Fibroblast of skin of left biceps (primary cell): ENCODE measurements at regions not wholly inside any gene's neighbourhood (a gene's known extent, or its start where the extent isn't known, plus 50 kb on each side); places are given as distances from the start of the nearest gene placed in this dataset.
A peak's percentile ranks its signal among the peaks of the same experiment; 100 is the strongest.

Source experiments
- DNase-seq, 2 experiments: peaks; one replicate each; pipeline ENCODE4 v3.0.0-alpha.2; 2013; ENCODE audit warnings: low read depth in 2 of 2

DNA sequence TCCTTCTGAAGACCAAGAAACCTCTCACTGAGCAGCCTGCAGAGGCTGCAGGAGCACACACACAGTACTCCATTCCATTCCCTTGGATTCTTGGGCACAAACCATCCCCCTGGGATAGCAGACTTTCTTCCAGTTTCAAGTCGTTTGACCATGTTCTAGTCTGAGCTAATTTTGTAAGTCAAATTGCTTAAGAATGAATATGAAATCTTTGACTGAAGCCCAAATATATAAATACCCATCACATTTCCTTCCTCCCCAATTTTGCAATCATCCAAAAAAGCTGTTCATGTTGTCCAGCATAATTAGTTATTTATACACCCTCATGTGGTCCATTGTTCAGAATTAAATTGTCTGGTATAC, 231.2 kb upstream of the TPRG1 start:
- no peak for DNase-seq

DNA sequence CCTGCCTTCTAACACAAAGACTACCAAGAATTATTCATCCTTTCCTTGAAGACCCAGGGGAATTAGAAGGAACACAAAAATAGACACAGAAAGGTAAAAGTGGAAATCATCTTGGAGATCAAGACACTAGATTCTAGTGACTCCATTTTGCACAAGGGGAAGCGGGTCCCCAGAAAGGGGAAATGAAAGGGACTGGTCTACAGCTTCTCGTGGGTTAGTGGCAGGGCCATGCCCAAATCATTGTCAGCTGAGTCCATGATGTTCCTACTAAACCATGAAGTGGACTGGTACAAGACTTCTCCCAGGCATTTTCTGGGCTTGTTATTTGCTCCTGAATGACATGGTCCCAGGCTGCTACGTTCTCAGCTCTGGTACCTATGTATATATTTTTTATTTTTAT, 230.7 kb upstream of the TPRG1 start:
- no peak for DNase-seq

DNA sequence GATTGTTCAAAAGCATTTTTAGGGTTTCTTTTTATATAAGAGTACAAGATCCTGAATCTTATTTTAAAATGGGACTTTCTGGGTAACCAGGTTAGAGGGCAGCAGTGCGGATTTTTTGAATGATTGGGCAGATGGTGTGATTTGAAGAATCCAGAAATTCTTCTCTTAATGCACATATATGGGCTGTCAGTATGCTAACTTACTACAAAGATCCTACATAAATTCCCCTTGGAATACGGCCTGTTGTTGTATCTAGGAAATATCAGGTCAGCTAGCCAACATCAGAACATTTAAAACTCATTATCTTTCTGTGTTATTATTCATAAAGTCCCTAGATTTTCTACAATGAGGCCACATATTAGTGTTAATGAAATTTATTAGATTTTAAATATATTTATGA, 229.6 kb upstream of the TPRG1 start:
- DNase-seq: no peak

DNA sequence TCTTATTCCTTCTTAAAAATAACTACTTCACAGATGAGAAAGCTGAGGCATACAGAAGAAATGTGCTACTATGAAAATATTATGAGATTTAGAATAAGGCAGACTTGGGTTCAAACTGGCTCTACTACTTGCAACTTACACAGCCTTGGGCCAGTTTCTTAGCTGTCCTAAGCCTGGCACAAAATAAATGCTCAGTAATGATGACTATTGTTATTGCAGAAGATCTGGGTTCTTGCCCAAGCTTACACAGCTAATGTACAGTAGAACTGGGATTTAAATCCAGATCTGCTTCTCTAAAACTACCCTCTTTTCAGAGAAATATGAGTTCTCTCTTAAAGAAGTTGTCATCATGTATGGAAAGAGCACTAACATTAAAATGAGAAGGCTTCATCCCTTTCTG, 228.2 kb upstream of the TPRG1 start:
- DNase-seq: no peak

DNA sequence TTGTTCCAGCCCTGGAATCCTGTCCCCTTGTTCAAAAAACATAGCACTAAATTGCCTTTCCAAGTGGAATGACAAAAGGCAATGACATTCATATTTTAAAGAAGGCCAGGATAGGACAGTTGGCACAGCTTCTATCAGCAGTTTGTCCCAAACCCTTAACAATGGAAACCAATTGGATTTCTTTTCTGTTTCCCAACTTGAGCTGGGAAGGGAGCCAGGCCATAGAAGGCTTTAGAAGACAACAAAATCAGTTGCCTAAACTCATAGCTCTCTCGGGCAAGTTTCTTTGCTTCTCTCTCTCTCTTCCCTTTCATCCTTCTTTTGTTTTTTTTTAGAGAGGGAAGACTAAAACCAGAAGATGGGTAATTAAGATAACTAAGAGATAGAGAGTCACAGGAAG, 227.7 kb upstream of the TPRG1 start:
- no peak for DNase-seq

DNA sequence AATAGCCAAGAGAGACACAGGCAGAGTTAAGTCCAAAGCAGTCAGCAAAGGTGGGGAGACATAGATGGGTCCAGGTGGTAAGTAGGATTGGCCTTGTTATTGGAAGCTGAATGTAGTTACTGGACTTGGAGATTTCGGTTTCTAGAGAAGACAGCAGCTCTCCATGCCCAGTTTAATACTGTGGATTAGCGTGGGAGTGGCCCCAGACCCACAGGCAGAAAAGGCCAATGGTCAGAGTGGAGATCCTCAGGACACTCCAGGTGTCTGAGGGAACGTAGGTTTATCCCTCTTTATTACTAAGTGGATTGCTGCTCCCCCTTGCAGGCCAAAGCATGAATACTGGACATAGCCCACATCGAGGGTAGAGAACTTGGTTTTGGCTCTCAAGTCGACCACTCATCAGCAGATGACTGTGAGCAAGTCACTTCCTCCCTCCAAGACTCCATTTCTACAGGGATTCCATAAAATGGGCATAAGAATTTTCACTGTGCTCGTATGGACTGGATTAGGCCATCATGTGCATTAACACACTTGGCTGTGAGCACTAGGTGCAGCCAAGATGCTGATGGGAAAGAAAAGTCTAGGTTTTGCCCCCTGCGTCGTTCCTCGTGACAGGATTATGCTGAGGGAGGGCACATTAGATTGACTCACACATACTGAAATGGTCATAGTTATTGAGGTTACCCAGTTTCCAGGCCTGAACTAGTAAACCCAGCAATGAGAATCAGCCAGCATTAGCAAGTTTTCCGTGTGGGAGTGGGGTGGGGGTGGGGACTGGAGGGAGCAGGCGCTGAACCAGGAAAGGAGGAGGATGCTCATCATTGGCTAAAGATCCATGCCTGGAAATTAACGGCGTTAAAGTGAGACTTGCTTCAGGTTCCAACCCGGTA, 225.2 kb upstream of the TPRG1 start:
- DNase-seq: no peak

DNA sequence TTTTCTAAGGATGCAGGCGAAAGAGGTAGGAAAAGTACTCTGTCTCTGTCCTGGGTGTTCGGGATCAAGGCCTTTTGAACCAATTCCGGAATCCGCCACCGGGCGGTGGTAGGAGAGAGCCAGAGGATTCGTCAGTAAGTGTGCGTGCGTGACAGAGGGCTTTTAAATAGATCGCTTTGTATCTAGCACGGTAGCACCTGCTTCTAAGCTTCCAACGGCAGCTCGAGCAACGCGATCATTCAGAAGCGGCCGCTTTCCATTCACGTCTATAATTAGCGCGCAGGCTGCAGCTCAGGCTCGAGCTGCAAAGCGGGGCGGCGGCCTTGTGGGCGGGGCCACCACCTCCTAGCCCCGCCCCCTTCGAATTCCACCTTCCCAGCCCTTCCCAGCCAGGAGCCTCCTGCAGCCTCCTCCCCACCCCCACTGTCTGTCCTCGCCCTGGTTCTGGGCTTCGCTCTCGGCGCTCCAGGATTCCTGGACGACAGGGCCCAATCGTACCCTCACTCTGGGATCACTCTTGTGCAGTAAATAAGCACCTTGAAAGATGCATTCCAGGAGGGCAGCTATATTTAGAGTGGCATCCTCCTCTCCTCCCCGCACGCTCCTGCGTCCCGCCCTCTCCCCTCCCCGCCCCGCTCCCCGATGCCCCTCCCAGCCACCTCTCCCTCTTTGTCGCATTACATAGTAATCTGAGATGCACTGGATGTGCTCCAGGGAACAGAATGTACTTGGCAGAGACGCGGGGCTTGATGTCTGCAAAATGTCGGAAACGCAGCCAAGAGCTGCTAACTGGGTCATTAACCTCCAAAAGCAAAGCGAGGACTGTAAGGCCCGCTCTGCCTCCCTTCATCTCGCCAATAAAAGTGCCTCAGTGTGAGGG, 224.1 kb upstream of the TPRG1 start:
- DNase-seq: peak; percentile 78 to 80

DNA sequence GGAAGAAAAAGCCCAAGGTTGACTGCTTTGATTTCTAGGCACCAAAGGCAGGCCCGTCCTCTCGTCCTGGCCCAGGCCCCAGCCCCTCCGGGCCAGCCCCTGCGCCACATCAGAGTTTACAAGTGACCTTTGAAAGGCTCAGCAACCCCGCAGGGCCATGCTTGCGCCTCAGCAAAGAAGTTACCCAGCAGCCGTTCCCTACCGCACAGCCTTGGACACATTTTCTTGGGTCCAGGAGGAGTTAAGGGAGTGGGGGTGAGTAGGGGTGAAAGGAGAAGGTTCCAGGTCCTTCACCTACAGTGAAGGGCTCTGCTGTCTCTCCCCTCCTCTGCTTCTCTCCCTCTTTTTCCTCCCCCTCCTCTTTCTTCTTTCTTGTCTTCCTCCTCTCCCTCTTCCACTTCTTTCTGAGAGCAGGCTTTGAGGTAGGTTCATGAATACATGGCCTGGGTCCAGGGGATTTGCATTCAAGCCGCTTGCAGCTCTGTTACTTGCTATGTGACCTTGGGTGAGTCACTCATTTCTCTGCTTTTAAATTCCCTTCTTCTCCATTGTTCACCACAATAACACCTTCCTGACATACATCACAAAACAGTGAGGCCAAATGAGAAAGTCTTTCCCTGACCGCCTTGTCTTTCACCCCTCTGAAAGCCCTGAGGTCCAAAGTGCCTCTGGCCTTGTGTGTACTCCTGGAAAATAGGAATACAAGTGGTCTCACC, 223.3 kb upstream of the TPRG1 start:
- peak; percentile 64 to 66 for DNase-seq

DNA sequence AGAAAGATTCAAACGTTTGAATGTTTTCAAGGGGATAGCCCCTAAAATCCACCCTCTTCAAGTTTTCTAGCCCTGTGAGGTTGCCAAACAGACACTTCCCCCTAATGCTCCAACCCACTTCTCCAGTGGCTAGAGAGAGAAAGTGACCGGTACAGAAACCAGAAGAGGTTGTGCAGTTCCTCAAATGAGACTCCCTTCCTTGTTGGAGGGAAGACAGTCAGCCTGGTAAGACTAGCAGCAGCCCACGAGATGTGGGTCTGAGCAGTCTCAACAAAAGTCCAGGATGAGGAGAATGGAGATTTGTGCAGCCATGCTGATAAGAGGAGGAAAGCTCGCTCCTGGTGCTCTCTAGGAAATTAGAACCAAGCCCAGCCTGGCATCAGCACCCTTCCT, 222.8 kb upstream of the TPRG1 start:
- DNase-seq: no peak

DNA sequence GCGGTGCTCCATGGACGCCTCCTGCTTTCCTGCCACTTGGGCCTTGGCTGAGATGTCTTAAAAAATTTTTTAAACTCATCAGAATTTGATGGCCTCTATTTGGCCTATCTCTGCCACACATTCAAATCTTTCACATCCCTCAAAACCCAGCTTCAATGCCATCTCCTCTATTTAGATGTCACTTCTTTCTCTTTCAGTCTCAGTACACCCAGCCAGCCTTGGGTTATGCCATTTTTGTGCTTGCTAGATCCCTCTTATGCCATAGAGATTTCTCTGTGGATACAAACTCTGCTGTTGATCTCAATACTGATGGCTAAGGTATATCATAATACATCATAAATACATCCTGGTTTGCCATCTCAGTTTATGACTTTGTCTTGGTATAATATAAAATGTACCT, 222.3 kb upstream of the TPRG1 start:
- no peak for DNase-seq

DNA sequence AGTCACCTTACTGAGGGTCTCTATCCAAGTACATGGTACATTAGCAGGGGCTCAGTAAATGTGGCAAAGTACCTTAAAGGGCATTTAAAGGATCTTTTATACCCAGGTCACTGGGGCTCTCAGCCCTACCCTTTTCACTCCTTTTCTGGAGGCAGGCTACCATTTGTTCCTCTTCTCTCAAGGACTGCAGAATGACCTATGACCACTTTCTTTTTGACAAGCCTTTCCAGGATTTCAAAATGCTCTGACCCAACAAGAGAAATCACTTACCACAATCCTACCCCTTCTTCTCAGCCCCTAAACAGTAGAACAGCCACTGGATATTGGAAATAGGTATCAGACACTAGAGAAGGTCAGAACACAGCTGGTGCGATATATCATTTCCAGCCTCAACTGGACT, 221.8 kb upstream of the TPRG1 start:
- DNase-seq: no peak

DNA sequence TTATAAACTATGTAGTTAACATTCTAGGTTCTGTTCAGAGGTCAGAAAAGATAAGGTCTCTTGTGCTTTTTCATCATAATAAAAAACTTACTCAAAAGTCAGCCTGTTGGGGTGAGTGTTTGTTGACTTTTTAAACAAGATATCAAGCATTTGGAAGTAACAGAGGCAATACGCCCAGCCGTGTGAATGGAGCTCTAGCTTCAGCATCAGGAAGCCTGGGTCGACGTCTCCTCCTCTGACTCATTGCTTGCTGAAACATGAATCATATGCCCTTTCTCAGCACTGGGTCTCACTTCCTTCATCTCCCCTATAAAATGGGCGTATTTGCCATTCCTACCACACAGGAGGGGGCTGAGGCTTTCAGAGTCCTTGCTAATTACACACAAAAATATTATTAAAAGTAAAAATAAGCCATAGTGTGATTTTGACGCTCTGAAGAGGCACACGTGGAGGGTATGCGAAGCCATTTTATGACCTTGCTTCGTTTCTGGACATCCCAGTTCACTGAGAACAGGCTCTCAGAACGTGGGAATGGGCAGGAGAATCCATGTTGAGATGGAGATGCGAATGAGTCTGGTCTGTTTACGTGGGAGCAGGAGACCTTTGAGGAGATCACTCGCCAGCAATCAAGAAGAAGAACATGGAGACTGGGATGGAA, 220.8 kb upstream of the TPRG1 start:
- DNase-seq: peak; percentile 76 to 78

DNA sequence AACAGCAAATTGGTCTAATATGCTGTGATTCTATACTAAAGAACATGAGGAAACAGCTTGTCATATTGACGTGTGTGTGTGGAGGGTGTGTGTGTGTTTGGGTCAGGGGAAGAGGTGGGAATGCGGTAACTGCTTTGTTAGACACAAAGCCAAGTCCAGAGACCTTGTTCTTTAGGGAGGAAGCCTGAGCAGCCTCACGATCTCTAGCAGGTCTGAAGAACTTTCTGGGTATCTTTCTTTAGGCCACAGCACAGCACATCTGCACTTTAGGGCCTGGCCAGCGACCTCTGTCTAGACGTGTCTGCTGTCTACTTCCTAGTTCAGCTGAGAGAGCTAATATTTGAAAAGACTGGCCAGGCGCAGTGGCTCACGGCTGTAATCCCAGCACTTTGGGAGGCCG, 220.0 kb upstream of the TPRG1 start:
- DNase-seq: no peak

DNA sequence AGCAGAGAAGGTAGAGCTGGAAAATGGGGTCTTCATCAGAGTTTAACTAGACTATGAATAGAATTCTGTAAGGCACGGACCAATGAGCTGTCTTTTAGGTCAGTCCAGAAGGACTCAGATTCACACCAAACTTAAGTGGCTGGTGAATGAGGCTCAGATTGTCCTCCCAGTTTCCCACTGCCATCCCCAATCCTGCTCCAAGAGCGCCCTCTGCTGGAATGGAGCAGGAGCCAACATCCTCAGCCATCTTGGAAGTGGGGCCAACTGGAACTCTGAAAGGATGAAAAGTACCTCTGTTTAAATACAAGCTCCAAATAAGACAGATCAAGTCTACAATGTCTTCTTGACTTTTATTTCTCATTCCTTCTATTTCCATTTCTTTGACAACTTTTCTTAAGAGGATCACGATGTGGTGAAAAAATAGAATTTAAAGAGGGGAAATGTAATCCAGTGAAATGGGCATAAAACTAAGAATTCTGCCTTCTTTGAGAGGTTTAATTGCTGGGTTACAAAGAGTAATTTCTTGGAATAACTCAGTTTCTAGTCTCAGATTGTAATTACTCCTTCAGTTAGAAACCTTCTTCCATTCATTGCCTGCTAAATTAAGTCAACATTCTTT, 217.1 kb upstream of the TPRG1 start:
- DNase-seq: peak in 1 of 2 experiments; percentile 66

DNA sequence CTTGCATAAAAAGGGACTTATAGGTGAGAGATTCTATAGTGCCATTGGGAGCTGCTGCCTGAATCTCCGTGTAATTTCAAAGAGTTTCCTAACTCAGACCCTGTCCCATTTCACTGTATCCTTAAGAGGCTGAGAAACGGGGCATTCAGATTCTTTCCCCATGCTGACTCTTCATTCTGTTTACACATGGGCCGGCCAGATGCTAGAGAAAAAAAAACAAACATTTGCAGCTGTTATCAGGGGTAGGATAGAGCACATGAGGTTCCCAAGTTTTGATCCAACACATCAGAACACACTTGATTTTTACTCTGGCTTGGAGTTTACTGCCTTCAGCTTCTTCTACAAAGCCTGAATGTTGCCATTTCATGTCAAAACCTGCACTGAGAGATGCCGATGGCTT, 215.9 kb upstream of the TPRG1 start:
- no peak for DNase-seq

DNA sequence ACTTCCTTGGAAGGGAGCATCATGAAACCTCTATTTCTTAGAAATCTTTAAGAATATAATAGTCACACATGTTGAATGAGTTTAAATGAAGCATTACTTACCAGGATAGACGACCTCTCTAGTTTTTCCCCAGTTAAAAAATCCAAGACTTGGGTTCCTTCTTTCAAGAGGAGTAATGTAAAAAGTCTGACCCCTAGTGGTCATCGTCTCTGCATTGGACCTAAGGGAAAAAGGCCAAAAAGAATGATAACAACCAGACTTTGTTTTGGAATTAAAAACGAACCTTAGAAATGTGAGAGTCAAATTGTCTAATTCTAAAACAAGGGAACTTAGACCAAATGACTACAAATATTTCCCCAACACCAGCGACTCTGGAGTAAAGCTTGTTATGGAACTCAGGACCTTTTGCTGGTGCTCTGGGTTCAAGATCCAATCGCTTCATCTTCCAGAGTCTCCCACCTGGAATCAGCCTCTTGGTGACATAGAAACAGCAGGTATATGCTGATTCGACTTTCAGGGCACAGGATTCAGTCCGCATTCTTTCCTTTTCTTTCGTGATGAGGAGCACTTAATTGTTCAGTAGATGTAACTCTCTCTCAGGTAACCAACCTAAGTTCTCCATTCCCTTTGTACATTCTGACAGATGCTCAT, 214.8 kb upstream of the TPRG1 start:
- DNase-seq: no peak

DNA sequence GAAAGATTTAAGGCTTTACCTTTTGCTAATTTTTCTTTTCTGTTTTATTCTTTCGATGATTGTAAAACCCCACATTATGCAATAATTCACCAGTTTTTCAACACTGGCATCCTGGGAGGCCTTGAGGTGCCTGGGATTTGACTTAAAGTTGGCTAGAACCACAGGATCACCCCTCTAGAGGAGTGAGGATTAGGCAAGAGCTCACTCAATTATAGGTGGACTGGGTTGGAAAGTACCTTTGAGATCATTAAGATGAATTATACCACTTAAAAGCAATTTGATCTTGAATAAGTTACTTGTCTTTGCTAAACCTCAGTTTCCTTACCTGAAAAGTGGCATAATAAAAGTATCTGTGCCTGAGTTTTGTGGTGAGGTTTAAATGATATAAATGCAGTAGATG, 212.8 kb upstream of the TPRG1 start:
- no peak for DNase-seq

DNA sequence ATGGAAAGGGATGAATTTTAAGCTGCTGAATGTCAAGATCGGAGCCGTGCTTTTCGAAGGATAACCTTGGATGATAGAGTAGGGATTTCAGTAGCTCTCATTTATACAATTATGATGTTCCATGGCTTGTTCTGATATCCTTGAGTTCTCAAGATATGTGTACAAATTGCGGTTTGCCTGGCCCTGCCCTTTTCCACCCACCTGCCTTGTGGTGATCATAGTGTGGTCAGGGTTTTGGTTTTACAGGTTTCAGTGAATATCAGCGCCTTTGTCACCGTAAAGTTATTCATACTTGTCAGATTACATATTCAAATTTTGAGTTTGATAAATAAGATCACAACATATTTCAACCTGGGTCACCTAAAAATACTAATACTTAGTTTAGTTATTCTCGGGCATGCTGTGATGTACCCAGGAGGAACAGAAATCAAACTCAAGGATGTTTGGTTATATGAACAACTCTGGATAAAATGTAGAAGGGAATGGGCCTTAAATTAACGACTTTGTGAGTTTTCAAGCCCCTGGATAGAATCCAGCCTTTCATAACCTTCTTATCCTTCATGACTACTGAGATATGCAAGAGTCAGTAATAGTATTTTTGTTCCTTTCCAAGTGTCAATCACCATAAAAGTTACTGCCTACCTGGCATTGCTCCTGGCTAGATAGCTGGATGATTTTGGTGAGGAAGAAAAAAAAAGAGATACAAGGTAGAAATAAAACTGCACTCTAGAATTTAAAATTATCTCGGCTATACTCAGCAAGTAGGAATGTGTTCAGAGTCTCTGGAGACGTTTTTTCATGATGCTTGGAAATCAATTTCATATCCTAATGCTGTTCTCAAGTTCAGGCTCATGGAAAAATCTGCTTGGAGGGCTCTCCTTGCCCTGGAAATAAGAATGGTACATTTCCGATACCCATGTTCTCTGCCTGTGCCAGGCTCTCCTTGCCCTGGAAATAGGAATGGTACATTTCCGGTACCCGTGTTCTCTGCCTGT, 209.2 kb upstream of the TPRG1 start:
- DNase-seq: no peak

DNA sequence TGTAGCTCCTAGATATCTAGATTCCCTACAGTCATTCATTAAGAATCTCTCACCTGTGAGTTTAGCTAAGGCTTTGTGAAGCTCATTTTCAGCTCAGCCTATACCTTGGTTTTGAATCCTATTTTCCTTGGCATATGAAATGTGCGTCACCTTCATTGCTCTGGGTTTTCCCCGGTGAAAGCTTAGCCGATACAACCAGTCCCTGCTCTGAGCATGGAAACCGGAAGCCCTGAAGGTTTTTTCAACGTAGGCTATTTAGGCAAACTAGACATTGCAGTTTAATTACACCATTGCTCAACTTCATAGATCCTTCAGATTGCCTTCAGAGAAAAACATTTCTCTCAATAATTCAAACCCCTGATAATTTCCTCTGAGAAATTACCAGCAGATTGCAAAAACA, 206.8 kb upstream of the TPRG1 start:
- no peak for DNase-seq

DNA sequence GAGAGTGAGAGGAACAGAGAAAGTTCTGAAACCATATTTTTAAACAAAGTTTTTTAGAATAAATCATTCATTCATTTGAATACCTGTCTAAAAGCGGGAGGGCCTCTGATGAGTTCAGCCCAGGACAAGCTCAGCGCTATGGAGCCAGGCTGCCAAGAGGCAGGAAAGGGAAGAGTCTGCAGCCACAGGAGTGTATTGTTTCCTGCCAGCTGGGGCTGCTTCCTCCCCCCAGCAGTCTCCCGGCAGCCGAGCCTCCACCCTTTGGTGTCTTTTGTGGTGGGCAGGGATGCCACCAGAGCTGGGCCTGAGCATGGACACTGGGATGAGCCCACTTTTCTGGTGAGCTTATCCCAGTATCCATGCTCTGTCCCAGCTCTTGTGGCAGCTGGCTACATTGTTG, 199.5 kb upstream of the TPRG1 start:
- no peak for DNase-seq
